ENCODE measurements at regions not wholly inside any gene's neighbourhood (a gene's known extent, or its start where the extent isn't known, plus 50 kb on each side); places are given as distances from the start of the nearest gene placed in this dataset.
"Not testable (repeated sequence)": the region's sequence is repeated elsewhere in the genome, so short reads cannot be mapped to it uniquely, and the experiment has no call there.

DNA sequence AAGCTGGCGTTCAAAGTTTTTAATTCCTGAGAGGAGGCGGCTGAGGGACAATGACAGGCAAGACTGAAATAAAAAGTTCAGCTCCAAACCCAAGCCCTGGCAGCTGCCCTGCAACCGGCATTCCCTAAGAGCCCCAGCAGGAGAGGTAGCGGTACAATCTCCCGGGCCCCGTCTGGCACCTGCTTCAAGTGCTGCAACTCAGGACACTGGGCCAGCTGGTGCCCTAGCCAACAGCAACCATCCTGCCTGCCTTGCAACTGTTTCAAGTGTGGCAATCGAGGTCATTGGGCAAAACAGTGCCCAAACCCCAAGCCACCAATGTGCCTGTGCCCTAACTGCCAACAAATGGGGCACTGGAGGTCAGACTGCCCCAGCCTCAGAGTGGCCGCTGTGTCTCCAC lies 268.8 kb downstream of the CDY2B start:
- TF ChIP-seq, protein P1, sequence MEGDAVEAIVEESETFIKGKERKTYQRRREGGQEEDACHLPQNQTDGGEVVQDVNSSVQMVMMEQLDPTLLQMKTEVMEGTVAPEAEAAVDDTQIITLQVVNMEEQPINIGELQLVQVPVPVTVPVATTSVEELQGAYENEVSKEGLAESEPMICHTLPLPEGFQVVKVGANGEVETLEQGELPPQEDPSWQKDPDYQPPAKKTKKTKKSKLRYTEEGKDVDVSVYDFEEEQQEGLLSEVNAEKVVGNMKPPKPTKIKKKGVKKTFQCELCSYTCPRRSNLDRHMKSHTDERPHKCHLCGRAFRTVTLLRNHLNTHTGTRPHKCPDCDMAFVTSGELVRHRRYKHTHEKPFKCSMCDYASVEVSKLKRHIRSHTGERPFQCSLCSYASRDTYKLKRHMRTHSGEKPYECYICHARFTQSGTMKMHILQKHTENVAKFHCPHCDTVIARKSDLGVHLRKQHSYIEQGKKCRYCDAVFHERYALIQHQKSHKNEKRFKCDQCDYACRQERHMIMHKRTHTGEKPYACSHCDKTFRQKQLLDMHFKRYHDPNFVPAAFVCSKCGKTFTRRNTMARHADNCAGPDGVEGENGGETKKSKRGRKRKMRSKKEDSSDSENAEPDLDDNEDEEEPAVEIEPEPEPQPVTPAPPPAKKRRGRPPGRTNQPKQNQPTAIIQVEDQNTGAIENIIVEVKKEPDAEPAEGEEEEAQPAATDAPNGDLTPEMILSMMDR (IDR thresholded peaks at IDR 0.05): not testable (repeated sequence)
- not testable (repeated sequence) for TF ChIP-seq POLR2A, POLR2AphosphoS5 (IDR thresholded peaks at IDR 0.05)
